ENCODE measurements at regions not wholly inside any gene's neighbourhood (a gene's known extent, or its start where the extent isn't known, plus 50 kb on each side); places are given as distances from the start of the nearest gene placed in this dataset.

- TF ChIP-seq GATA3 (IDR thresholded peaks at IDR 0.05; ENCODE audit: low read depth, low read length) (no peak), GATA2 (IDR thresholded peaks at IDR 0.05; ENCODE audit: low read depth, low read length) (no peak)
Measured at GRCh38 chr16:76749780-76750375, 441.1 kb upstream of the MON1B start.
